Stimulated activated CD8-positive, alpha-beta memory T cell treated with anti-CD3 and anti-CD28 coated beads, Interleukin-12 subunit alpha, Interleukin-12 subunit beta, amount 100 ng/mL, for 1 hour (primary cell): ENCODE measurements at regions not wholly inside any gene's neighbourhood (a gene's known extent, or its start where the extent isn't known, plus 50 kb on each side); places are given as distances from the start of the nearest gene placed in this dataset.
"Not testable (repeated sequence)": the region's sequence is repeated elsewhere in the genome, so short reads cannot be mapped to it uniquely, and the experiment has no call there.

Experiments used
- DNase-seq: peaks from one replicate; pipeline ENCODE4 v3.0.0-alpha.2; 2020; ENCODE audit warnings: low read depth

GRCh38 chr2:7530001-7530400 lies 612.8 kb downstream of the RNF144A start:
- DNase-seq: no peak

GRCh38 chr2:7539077-7539476 lies 621.9 kb downstream of the RNF144A start:
- DNase-seq: no peak

- no peak for DNase-seq
Measured at GRCh38 chr2:7539760-7540159, 622.5 kb downstream of the RNF144A start.

DNA sequence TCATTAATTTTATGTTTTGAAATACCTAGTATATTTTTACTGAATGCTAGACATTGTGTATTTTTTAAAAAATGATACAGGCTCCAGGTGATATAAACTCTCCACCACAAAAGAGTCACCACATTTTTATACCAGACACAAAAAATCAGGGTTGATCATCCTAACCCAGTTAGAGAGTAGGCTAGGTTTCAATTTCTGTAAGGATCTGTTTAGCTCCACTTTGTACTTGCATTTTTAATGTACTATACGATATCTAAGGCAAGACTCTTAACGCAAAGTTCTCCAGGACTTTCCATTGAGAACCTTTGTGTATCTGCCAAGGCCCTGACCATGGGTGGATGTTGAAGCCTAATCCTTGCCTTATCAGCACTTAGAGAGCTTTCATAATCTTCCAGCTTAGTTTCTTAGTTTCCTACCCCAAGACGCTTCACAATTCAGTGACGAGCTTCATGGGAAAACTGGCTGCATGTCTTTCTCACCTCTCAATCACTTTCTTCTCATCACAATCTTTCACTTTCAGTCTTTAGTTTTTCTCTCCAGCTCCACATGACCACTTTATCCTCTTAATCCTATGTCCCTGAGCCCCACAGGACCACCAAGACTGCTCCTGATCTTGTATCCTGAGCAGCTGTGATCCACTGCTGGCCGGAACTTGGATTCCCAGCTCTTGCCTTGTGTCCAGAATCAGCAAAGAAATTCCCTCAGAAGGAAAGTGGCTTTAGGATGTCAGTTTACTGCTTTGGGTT lies 635.8 kb downstream of the RNF144A start:
- no peak for DNase-seq

DNA sequence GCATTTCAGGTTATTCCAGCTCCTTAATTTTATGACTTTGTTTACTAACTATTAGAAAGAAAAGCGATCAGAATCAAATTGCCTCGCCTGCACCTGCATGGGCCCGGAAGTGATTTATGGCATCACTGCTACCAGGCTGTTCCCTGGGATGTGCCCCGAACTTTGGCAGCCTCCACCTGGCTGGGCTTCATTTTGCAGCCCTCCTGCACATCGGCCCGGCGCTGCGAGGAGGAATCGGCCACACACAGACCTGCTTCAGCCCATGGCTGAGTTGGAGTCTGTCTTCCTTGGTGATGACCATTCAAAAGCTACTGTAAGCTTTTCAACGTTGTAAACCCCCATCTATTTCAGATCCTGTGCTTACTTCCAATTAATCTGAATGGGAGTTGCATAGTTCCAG lies 638.0 kb downstream of the RNF144A start:
- no peak for DNase-seq

GRCh38 chr2:7557376-7557775 lies 640.2 kb downstream of the RNF144A start:
- DNase-seq: no peak

DNA sequence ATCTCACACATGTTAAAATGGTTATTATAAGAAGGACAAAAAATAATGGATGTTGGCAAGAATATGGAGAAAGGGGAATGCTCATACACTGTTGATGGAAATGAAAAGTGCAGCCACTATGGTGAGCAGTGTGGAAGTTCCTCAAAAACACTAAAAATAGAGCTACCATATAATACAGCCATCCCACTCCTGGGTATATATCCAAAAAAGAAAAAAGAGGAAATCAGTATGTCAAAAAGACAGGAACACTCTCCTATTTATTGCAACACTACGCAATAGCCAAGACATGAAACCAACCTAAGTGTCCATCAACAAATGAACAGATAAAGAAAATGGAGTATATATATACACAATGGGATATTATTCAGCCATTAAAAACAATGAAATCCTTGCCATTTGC lies 642.6 kb downstream of the RNF144A start:
- no peak for DNase-seq

GRCh38 chr2:7566382-7566881 lies 649.2 kb downstream of the RNF144A start:
- DNase-seq: no peak

DNA sequence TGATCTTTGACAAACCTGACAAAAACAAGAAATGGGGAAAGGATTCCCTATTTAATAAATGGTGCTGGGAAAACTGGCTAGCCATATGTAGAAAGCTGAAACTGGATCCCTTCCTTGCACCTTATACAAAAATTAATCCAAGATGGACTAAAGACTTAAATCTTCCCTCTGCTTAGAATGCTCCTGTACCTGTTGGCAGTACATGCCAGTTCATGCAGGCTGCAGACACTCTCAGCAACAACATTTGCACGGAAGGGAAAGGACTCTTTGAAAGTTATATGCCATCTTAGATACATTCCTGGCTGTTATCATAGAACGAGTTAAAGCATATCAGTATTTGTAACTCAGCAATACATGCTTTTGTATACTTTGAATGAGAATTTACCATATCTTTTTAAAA lies 649.9 kb downstream of the RNF144A start:
- not testable (repeated sequence) for DNase-seq

DNA sequence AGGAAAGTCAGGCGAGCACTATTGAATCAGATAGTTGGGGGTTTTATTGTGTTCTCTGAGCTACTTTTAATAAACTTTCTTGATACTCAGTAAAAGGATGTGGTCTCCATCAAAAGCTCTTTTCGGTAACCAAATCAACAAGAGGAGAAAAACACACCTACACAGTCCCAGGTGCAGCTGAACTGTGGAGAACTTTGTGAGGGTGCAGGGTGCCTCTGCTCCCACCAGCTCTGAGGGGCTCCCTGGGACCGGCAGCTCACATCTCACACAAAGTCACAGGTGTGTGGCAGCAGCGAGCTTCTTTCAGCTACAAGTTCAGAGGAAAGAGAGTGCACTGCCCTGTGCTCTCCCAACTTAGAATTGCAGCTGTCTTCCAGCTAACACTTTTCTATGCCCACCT lies 650.4 kb downstream of the RNF144A start:
- peak; percentile 19 for DNase-seq

- DNase-seq: no peak
Measured at GRCh38 chr2:7570247-7570646, 653.0 kb downstream of the RNF144A start.

- DNase-seq: no peak
Measured at GRCh38 chr2:7571701-7572100, 654.5 kb downstream of the RNF144A start.

- no peak for DNase-seq
Measured at GRCh38 chr2:7572450-7572849, 655.2 kb downstream of the RNF144A start.

- no peak for DNase-seq
Measured at GRCh38 chr2:7573166-7573825, 656.1 kb downstream of the RNF144A start.

GRCh38 chr2:7574385-7574784 lies 657.2 kb downstream of the RNF144A start:
- no peak for DNase-seq

GRCh38 chr2:7577769-7578168 lies 660.6 kb downstream of the RNF144A start:
- no peak for DNase-seq

- no peak for DNase-seq
Measured at GRCh38 chr2:7584017-7584416, 666.8 kb downstream of the RNF144A start.

GRCh38 chr2:7586898-7587297 lies 669.7 kb downstream of the RNF144A start:
- no peak for DNase-seq

GRCh38 chr2:7588295-7588694 lies 671.1 kb downstream of the RNF144A start:
- DNase-seq: no peak

- DNase-seq: no peak
Measured at GRCh38 chr2:7592618-7593140, 675.5 kb downstream of the RNF144A start.

- no peak for DNase-seq
Measured at GRCh38 chr2:7593360-7593759, 676.1 kb downstream of the RNF144A start.

DNA sequence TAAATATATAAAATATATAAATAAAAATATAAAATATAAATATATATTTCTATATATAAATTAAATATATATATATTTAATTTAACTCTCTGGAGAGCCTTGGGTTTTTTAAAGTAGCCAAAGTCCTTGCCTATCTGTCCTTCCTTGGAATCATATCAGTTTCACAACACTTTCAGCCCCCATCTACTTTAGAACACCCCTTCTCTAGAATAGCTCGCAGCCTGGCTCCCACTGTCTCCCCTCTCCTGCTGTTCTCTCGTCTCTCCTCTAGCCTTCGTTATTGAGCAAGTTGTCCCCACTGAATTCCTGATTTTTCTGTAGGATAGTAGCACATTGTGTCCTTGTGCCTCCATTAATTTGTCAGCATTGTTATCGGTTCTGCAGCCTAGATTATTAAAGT lies 677.0 kb downstream of the RNF144A start:
- no peak for DNase-seq

DNA sequence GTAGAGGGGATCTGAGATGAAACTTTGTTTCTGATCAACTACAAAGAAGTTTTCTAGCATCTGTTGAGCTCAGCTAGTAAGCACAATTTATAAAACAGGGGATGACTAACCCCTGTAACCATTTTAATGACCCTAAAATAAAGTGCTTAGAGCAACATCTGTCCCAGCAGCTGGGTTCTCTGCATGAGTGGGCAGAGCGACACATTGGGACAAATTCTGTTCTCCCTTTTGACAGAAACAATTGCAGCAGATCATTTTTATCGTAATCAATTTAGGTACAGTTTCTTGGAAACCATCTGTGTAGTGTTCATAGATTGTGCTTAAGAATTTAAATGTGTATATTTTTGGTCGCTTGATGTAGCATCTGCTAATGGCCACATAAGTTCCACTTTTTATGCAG lies 678.0 kb downstream of the RNF144A start:
- no peak for DNase-seq
